Mesenchymal stem cell (in vitro differentiated cells and primary cell): ENCODE measurements at regions not wholly inside any gene's neighbourhood (a gene's known extent, or its start where the extent isn't known, plus 50 kb on each side); places are given as distances from the start of the nearest gene placed in this dataset.

Experiments
- DNase-seq: peaks from one replicate; pipeline ENCODE4 v3.0.0-alpha.2; 2013
- H2AFZ ChIP-seq: one replicate; pipeline ENCODE4 v1.6.1; 2013; ENCODE audit warnings: low read depth, mild to moderate bottlenecking, control low read depth, inconsistent platforms, low read length, moderate library complexity
- H2AK5ac ChIP-seq: 2 replicates; pipeline ENCODE4 v1.6.1; 2013; ENCODE audit warnings: low read length, moderate library complexity, mild to moderate bottlenecking, inconsistent platforms; ENCODE audit not compliant: severe bottlenecking
- H2BK120ac ChIP-seq: one replicate; pipeline ENCODE4 v1.6.1; 2013; ENCODE audit warnings: low read depth, mild to moderate bottlenecking, inconsistent platforms, low read length, moderate library complexity
- H2BK12ac ChIP-seq, 2 experiments: one replicate each; pipeline ENCODE4 v1.6.1; 2013; ENCODE audit warnings: inconsistent platforms in 2 of 2, low read length in 2 of 2, mild to moderate bottlenecking in 2 of 2, moderate library complexity in 2 of 2, control low read depth in 1 of 2
- H2BK15ac ChIP-seq: one replicate; pipeline ENCODE4 v1.6.1; 2013; ENCODE audit warnings: mild to moderate bottlenecking, low read depth, inconsistent platforms; ENCODE audit not compliant: poor library complexity, severe bottlenecking
- H2BK5ac ChIP-seq: 2 replicates; pipeline ENCODE4 v1.6.1; 2013; ENCODE audit warnings: low read depth, mild to moderate bottlenecking, low read length, control low read depth, inconsistent platforms; ENCODE audit not compliant: poor library complexity, severe bottlenecking
- H3K14ac ChIP-seq, 2 experiments: one replicate each; pipeline ENCODE4 v1.6.1; 2013; ENCODE audit warnings: inconsistent platforms in 2 of 2, low read length in 2 of 2, control low read depth in 1 of 2, mild to moderate bottlenecking in 1 of 2, moderate library complexity in 1 of 2
- H3K18ac ChIP-seq, 2 experiments: one replicate each; pipeline ENCODE4 v1.6.1; 2013; ENCODE audit warnings: inconsistent platforms in 2 of 2, low read length in 2 of 2, control low read depth in 1 of 2, low read depth in 1 of 2, mild to moderate bottlenecking in 1 of 2
- H3K23ac ChIP-seq, 2 experiments: one replicate each; pipeline ENCODE4 v1.6.1; 2013; ENCODE audit warnings: inconsistent platforms in 2 of 2, low read length in 2 of 2, mild to moderate bottlenecking in 2 of 2, moderate library complexity in 2 of 2, control low read depth in 1 of 2
- H3K27ac ChIP-seq: 2 replicates; pipeline ENCODE4 v1.5.1; 2013; ENCODE audit warnings: mild to moderate bottlenecking, moderate library complexity, low read length, control low read depth, inconsistent platforms; ENCODE audit not compliant: poor library complexity, severe bottlenecking
- H3K27me3 ChIP-seq, 2 experiments: 2 replicates each; pipeline versions ENCODE4 v1.6.1 to v1.7.0; 2013; ENCODE audit warnings: low read length in 2 of 2, mild to moderate bottlenecking in 2 of 2, moderate library complexity in 2 of 2, control low read depth in 1 of 2, inconsistent platforms in 1 of 2; ENCODE audit not compliant: control insufficient read depth in 1 of 2, insufficient read depth in 1 of 2
- H3K36me3 ChIP-seq, 2 experiments: 2 replicates each; pipeline versions ENCODE4 v1.6.1 to v1.7.0; 2013; ENCODE audit warnings: low read length in 2 of 2, control low read depth in 1 of 2, inconsistent platforms in 1 of 2, low read depth in 1 of 2, mild to moderate bottlenecking in 1 of 2; ENCODE audit not compliant: insufficient read depth in 2 of 2, control insufficient read depth in 1 of 2
- H3K4ac ChIP-seq, 2 experiments: one replicate each; pipeline ENCODE4 v1.6.1; 2013; ENCODE audit warnings: inconsistent platforms in 2 of 2, low read length in 2 of 2, mild to moderate bottlenecking in 2 of 2, moderate library complexity in 2 of 2, control low read depth in 1 of 2, low read depth in 1 of 2
- H3K4me1 ChIP-seq: 2 replicates; pipeline ENCODE4 v1.6.1; 2013; ENCODE audit warnings: low read depth, low read length, control low read depth; ENCODE audit not compliant: control insufficient read depth, insufficient read depth
- H3K4me2 ChIP-seq: 2 replicates; pipeline ENCODE4 v1.6.1; 2013; ENCODE audit warnings: low read length, mild to moderate bottlenecking, inconsistent platforms; ENCODE audit not compliant: poor library complexity, severe bottlenecking
- H3K4me3 ChIP-seq, 2 experiments: 2 replicates each; pipeline versions ENCODE4 v1.5.1 to v1.7.0; 2013; ENCODE audit warnings: low read length in 2 of 2, mild to moderate bottlenecking in 2 of 2, control low read depth in 1 of 2, low read depth in 1 of 2; ENCODE audit not compliant: insufficient read depth in 1 of 2
- H3K79me1 ChIP-seq: replicated peaks from 2 replicates; pipeline ENCODE4 v1.6.1; 2013; ENCODE audit warnings: mild to moderate bottlenecking, control low read depth, low read length, inconsistent platforms; ENCODE audit not compliant: poor library complexity, severe bottlenecking
- H3K9ac ChIP-seq: 2 replicates; pipeline ENCODE4 v1.7.0; 2013; ENCODE audit warnings: mild to moderate bottlenecking, low read length, moderate library complexity
- H3K9me3 ChIP-seq: 2 replicates; pipeline ENCODE4 v1.7.0; 2013; ENCODE audit warnings: mild to moderate bottlenecking, low read length; ENCODE audit not compliant: control insufficient read depth
- H4K8ac ChIP-seq: one replicate; pipeline ENCODE4 v1.6.1; 2013; ENCODE audit warnings: inconsistent platforms, mild to moderate bottlenecking, low read length, moderate library complexity
- H4K91ac ChIP-seq: one replicate; pipeline ENCODE4 v1.6.1; 2013; ENCODE audit warnings: mild to moderate bottlenecking, low read length, inconsistent platforms
- WGBS: methylation state at CpG from one replicate; pipeline ENCODE4 v1.1.7; 2013; ENCODE audit warnings: mixed read lengths; 5-methylcytosine and 5-hydroxymethylcytosine counted together

DNA sequence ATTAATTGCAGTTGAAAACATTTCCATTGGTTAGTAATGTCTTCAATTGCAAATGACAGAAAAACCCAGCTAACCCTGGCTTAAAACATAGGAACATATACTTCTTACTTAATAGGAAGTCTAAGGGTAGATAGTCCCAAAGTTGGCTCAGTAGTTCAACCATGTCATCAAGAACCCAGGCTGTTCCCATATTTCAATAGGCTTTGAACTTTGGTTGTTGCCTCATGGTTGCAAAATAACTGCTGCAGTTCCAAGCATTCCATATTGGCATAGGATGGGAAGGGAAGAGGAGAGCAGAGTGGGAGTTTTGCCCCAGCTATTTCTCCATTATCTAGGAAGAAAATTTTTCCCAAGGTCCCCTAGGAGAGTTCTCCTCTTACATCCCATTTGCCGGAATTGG lies 81.4 kb upstream of the EEPD1 start:
- no peak overlapping the region for H3K4me2 ChIP-seq

DNA sequence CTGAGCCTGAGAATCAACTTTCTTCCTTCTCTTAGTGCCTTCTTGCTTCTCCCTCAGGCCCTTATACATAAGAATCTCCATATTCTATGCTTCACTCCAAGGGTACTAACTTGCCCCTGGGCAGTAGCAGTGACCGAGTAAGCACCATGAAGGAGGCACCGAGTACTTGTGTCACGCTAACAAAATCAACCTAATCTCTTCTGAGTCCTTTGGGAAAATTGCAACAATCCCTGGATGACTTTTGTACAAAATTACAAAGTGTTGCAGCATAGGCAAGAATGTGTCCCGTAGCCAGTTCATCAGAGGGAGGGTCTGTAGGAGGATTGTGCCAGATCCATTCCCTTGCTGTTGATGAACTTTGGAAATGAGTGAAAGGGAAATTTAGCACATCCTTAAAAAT lies 80.4 kb upstream of the EEPD1 start:
- no peak overlapping the region for H2AK5ac ChIP-seq
- H3K4me3 ChIP-seq, result no peak overlapping the region
- H3K27ac ChIP-seq, result no peak overlapping the region
- H3K79me1 ChIP-seq, result no peaks in the 10 kb centered on the region
- no peak overlapping the region for H4K8ac ChIP-seq
- no peak overlapping the region for H2AFZ ChIP-seq
- peaks cover 2 to 29% of the 10 kb centered on the region in 2 experiments for H3K27me3 ChIP-seq
- H3K9me3 ChIP-seq, result no peaks in the 10 kb centered on the region
- no peak overlapping the region for H3K4ac ChIP-seq
- no peak overlapping the region for H2BK120ac ChIP-seq
- no peak overlapping the region for H3K4me2 ChIP-seq
- no peak overlapping the region for H2BK12ac ChIP-seq
- no peak overlapping the region for H3K18ac ChIP-seq
- H3K36me3 ChIP-seq, result no peaks in the 10 kb centered on the region
- H3K23ac ChIP-seq, result no peak overlapping the region
- H2BK5ac ChIP-seq, result no peak overlapping the region
- H2BK15ac ChIP-seq, result no peak overlapping the region
- H3K9ac ChIP-seq, result no peak overlapping the region
- H3K4me1 ChIP-seq, result no peaks in the 10 kb centered on the region
- WGBS, result 74% methylated on average over 4 of the region's 4 CpGs
- H3K14ac ChIP-seq, result no peak overlapping the region
- DNase-seq, result no peak
- H4K91ac ChIP-seq, result no peak overlapping the region

More for the DNA sequence above, 81.4 kb upstream of the EEPD1 start:
- Histone ChIP-seq H3K27me3 (peaks cover 2 to 29% of the 10 kb centered on the region in 2 experiments), H4K8ac (no peak overlapping the region), H3K4me3 (no peak overlapping the region), H3K36me3 (no peaks in the 10 kb centered on the region), H3K9me3 (no peaks in the 10 kb centered on the region), H2AFZ (no peak overlapping the region), H3K9ac (no peak overlapping the region), H2BK5ac (no peak overlapping the region), H3K4ac (no peak overlapping the region), H3K23ac (no peak overlapping the region), H3K79me1 (no peaks in the 10 kb centered on the region), H2BK12ac (no peak overlapping the region), H2BK15ac (no peak overlapping the region), H3K18ac (no peak overlapping the region), H3K14ac (no peak overlapping the region), H4K91ac (no peak overlapping the region), H3K27ac (no peak overlapping the region), H3K4me1 (no peaks in the 10 kb centered on the region), H2AK5ac (no peak overlapping the region), H2BK120ac (no peak overlapping the region)
- 100% methylated on average over 1 of the region's 1 CpG for WGBS
- no peak for DNase-seq

GRCh38 chr7:36075561-36075960 lies 77.5 kb upstream of the EEPD1 start:
- Histone ChIP-seq H2BK5ac (no peak overlapping the region), H3K27me3 (peaks cover 7 to 32% of the 10 kb centered on the region in 2 experiments), H3K4me3 (no peak overlapping the region), H4K8ac (no peak overlapping the region), H3K14ac (no peak overlapping the region), H3K27ac (no peak overlapping the region), H3K4me2 (no peak overlapping the region), H3K9me3 (no peaks in the 10 kb centered on the region), H3K9ac (no peak overlapping the region), H2BK15ac (no peak overlapping the region), H4K91ac (no peak overlapping the region), H3K18ac (no peak overlapping the region), H2BK120ac (no peak overlapping the region), H3K23ac (no peak overlapping the region), H3K36me3 (no peaks in the 10 kb centered on the region), H3K4ac (no peak overlapping the region), H2BK12ac (no peak overlapping the region), H3K4me1 (no peaks in the 10 kb centered on the region), H2AK5ac (no peak overlapping the region), H3K79me1 (no peaks in the 10 kb centered on the region), H2AFZ (no peak overlapping the region)
- DNase-seq, result no peak

DNA sequence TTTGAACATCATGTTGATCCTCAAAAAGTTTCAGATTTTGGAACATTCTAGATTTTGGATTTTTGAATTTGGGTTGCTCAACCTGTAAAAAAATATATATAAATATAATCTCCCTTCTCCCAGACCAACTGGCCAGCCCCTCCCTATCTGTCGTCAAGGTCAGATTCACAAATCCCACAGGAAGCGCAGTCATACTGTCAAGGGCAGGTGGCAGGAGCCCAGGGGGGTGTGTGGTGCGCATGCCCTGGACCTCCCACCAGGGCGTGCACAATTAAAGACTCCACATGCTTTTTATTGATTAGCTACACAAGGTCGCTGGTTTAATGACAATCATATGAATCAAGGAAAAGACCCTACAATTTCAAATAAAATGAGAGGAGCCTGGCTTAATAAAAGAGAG lies 77.0 kb upstream of the EEPD1 start:
- no peaks in the 10 kb centered on the region for H3K9me3 ChIP-seq
- no peak overlapping the region for H3K23ac ChIP-seq
- H3K18ac ChIP-seq, result no peak overlapping the region
- no peak overlapping the region for H3K14ac ChIP-seq
- H2BK12ac ChIP-seq, result no peak overlapping the region
- no peak overlapping the region for H3K4me2 ChIP-seq
- no peak overlapping the region for H3K4me3 ChIP-seq
- H3K4me1 ChIP-seq, result no peaks in the 10 kb centered on the region
- H2BK120ac ChIP-seq, result no peak overlapping the region
- no peak overlapping the region for H4K8ac ChIP-seq
- H3K9ac ChIP-seq, result no peak overlapping the region
- H3K27ac ChIP-seq, result no peak overlapping the region
- H3K79me1 ChIP-seq, result no peaks in the 10 kb centered on the region
- H2BK15ac ChIP-seq, result no peak overlapping the region
- H3K27me3 ChIP-seq, result peaks cover 8 to 34% of the 10 kb centered on the region in 2 experiments
- no peaks in the 10 kb centered on the region for H3K36me3 ChIP-seq
- no peak overlapping the region for H2BK5ac ChIP-seq
- no peak overlapping the region for H4K91ac ChIP-seq
- H2AFZ ChIP-seq, result no peak overlapping the region
- H2AK5ac ChIP-seq, result no peak overlapping the region
- no peak overlapping the region for H3K4ac ChIP-seq
- WGBS, result 76% methylated on average over 4 of the region's 5 CpGs
- no peak for DNase-seq
